Suprapubic skin (tissue), 3 donors: ENCODE measurements at regions not wholly inside any gene's neighbourhood (a gene's known extent, or its start where the extent isn't known, plus 50 kb on each side); places are given as distances from the start of the nearest gene placed in this dataset.

ENCODE experiments used
- EP300 ChIP-seq: sonication (generic); formaldehyde crosslinking; IDR thresholded peaks from one replicate; pipeline ENCODE4 v1.6.1; 2017; ENCODE audit warnings: antibody characterized with exemption
- TF ChIP-seq, protein P1 (sequence below), 2 donors: fragments of 200-600 bp in 1 of 2; fragments of 450-650 bp in 1 of 2; sonication (generic) in 1 of 2; IDR thresholded peaks; one replicate each; pipeline ENCODE4 v1.5.1; 2016 to 2019; ENCODE audit warnings: antibody characterized with exemption in 2 of 2, mild to moderate bottlenecking in 1 of 2, moderate library complexity in 1 of 2

DNA sequence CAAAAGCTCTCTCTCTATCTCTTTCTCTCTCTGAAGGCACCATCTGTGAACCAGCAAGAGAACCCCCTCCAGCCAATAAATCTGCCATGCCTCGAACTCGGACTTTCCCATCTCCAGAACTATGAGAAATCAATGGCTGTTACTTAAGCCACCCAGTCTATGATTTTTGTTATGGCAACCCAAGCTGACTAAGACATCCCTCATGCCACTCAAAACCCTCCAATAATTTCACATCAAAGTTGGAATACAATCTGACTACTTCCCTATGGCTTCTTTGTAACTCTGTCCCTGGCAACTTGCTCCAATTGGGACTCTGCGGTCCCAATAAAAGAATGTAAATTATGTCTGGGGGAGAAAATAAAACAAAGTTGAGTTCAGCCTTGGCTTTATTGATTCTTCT is 265.7 kb downstream of the SHOX start:
- TF ChIP-seq, protein P1, sequence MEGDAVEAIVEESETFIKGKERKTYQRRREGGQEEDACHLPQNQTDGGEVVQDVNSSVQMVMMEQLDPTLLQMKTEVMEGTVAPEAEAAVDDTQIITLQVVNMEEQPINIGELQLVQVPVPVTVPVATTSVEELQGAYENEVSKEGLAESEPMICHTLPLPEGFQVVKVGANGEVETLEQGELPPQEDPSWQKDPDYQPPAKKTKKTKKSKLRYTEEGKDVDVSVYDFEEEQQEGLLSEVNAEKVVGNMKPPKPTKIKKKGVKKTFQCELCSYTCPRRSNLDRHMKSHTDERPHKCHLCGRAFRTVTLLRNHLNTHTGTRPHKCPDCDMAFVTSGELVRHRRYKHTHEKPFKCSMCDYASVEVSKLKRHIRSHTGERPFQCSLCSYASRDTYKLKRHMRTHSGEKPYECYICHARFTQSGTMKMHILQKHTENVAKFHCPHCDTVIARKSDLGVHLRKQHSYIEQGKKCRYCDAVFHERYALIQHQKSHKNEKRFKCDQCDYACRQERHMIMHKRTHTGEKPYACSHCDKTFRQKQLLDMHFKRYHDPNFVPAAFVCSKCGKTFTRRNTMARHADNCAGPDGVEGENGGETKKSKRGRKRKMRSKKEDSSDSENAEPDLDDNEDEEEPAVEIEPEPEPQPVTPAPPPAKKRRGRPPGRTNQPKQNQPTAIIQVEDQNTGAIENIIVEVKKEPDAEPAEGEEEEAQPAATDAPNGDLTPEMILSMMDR (IDR thresholded peaks at IDR 0.05) = no peak
- TF ChIP-seq EP300 = no peak
